ENCODE measurements at regions not wholly inside any gene's neighbourhood (a gene's known extent, or its start where the extent isn't known, plus 50 kb on each side); places are given as distances from the start of the nearest gene placed in this dataset.

GRCh38 chr15:95522533-95522932, 808.0 kb upstream of the NR2F2 start:
- TF ChIP-seq CTCF (IDR thresholded peaks at IDR 0.05; ENCODE audit: borderline replicate concordance, extremely low read depth, low read length, poor library complexity, severe bottlenecking) (no peak), EZH2 (IDR thresholded peaks at IDR 0.05; ENCODE audit: borderline replicate concordance, low read depth, low read length, severe bottlenecking) (no peak)
